PC-9 (cell line): ENCODE measurements at regions not wholly inside any gene's neighbourhood (a gene's known extent, or its start where the extent isn't known, plus 50 kb on each side); places are given as distances from the start of the nearest gene placed in this dataset.
"Not testable (repeated sequence)": the region's sequence is repeated elsewhere in the genome, so short reads cannot be mapped to it uniquely, and the experiment has no call there.

Experiments
- BruUV-seq: library from RNA; stranded (reverse); fragments of 400-500 nt; replicated peaks from 2 replicates; lab custom pipeline; 2021; lab: Mats Ljungman, UMichigan
- CTCF ChIA-PET: fragments of 300-600 bp; sonication (Branson Sonifier 250); formaldehyde crosslinking; loops from one replicate; lab custom pipeline; 2022; ENCODE audit warnings: antibody characterized with exemption; lab: Charles Lee
- POLR2A ChIA-PET: fragments of 300-600 bp; sonication (Branson Sonifier 250); formaldehyde crosslinking; loops from one replicate; lab custom pipeline; 2022; ENCODE audit warnings: antibody characterized with exemption; ENCODE audit not compliant: unreplicated experiment; lab: Charles Lee
- DNase-seq, 2 experiments: peaks; one replicate each; pipeline versions ENCODE4 v3.0.0 to v3.0.0-alpha.2; 2015 to 2022; ENCODE audit warnings: mixed read lengths in 1 of 2
- H2AFZ ChIP-seq: fragments of 200-600 bp; sonication (generic); 2 replicates; pipeline ENCODE4 v1.8.1; 2017; ENCODE audit warnings: antibody characterized with exemption
- H3F3A ChIP-seq: fragments of 200-600 bp; sonication (generic); 2 replicates; pipeline ENCODE4 v1.8.1; 2017; ENCODE audit warnings: antibody characterized with exemption, mild to moderate bottlenecking, low read depth; ENCODE audit not compliant: insufficient read depth
- H3K27ac ChIP-seq: fragments of 200-600 bp; sonication (generic); 2 replicates; pipeline ENCODE4 v1.6.1; 2016; ENCODE audit warnings: mixed run types
- H3K27me3 ChIP-seq: fragments of 200-600 bp; sonication (generic); 2 replicates; pipeline ENCODE4 v1.6.1; 2016; ENCODE audit warnings: low read depth, mixed run types; ENCODE audit not compliant: insufficient read depth
- H3K36me3 ChIP-seq: fragments of 200-600 bp; sonication (generic); 2 replicates; pipeline ENCODE4 v1.6.1; 2016; ENCODE audit warnings: low read depth, mixed run types
- H3K4me1 ChIP-seq: fragments of 200-600 bp; sonication (generic); replicated peaks from 2 replicates; pipeline ENCODE4 v1.6.1; 2016; ENCODE audit warnings: mixed run types; ENCODE audit not compliant: insufficient read depth
- H3K4me2 ChIP-seq: fragments of 200-600 bp; sonication (generic); 2 replicates; pipeline ENCODE4 v1.6.1; 2017; ENCODE audit warnings: mixed run types
- H3K4me3 ChIP-seq: fragments of 200-600 bp; sonication (generic); 2 replicates; pipeline ENCODE4 v1.6.1; 2016; ENCODE audit warnings: mixed run types
- H3K79me2 ChIP-seq: fragments of 200-600 bp; sonication (generic); 2 replicates; pipeline ENCODE4 v1.6.1; 2017; ENCODE audit warnings: low read depth, mixed run types
- H3K9me2 ChIP-seq: fragments of 200-600 bp; sonication (generic); 2 replicates; pipeline ENCODE4 v1.8.1; 2017; ENCODE audit warnings: mild to moderate bottlenecking; ENCODE audit not compliant: insufficient read depth
- H3K9me3 ChIP-seq: fragments of 200-600 bp; sonication (generic); 2 replicates; pipeline ENCODE4 v1.8.1; 2016; ENCODE audit warnings: low read depth; ENCODE audit not compliant: insufficient read depth
- H4K20me1 ChIP-seq: fragments of 200-600 bp; sonication (generic); 2 replicates; pipeline ENCODE4 v1.8.1; 2017; ENCODE audit not compliant: insufficient read depth
- CTCF ChIP-seq: fragments of 200-600 bp; sonication (generic); conservative IDR thresholded peaks from 2 replicates; pipeline ENCODE4 v1.6.1; 2017; ENCODE audit warnings: mixed run types, antibody characterized with exemption, mild to moderate bottlenecking, moderate library complexity
- EZH2 ChIP-seq: fragments of 200-600 bp; sonication (generic); IDR thresholded peaks from 2 replicates; pipeline ENCODE4 v1.8.0; 2017; ENCODE audit warnings: antibody characterized with exemption, low read depth
- intact Hi-C: fragments of 100-400 bp; cut with micrococcal nuclease; formaldehyde crosslinking; loops from one replicate; pipeline ENCODE4 v1.10.0; 2022; ENCODE audit not compliant: unreplicated experiment

GRCh38 chr4:167873496-167873895 lies 218.8 kb upstream of the ANXA10 start:
- Histone ChIP-seq H3K9me3 (no peaks in the 10 kb centered on the region), H3K36me3 (no peaks in the 10 kb centered on the region), H3F3A (no peaks in the 10 kb centered on the region), H3K4me2 (no peak overlapping the region), H4K20me1 (no peaks in the 10 kb centered on the region), H3K27me3 (no peaks in the 10 kb centered on the region), H3K4me1 (no peaks in the 10 kb centered on the region), H3K4me3 (no peak overlapping the region), H2AFZ (no peak overlapping the region), H3K27ac (no peak overlapping the region), H3K9me2 (no peaks in the 10 kb centered on the region), H3K79me2 (no peaks in the 10 kb centered on the region)
- no TSS peak for BruUV-seq
- TF ChIP-seq CTCF (no peak), EZH2 (no peak)
- no peak for DNase-seq
- ChIA-PET POLR2A (no interaction called here), CTCF (no interaction called here)
- intact Hi-C loops: no loop called here

- H3K27me3 ChIP-seq, intact Hi-C loops, DNase-seq, H3K9me3 ChIP-seq, H3K4me2 ChIP-seq, POLR2A ChIA-PET, H3K9me2 ChIP-seq, H2AFZ ChIP-seq, H3F3A ChIP-seq, H3K79me2 ChIP-seq, CTCF ChIA-PET, H3K27ac ChIP-seq, H4K20me1 ChIP-seq, H3K36me3 ChIP-seq, BruUV-seq, H3K4me3 ChIP-seq, H3K4me1 ChIP-seq: not testable (repeated sequence)
Measured at GRCh38 chr4:167876091-167876490, 216.2 kb upstream of the ANXA10 start.

GRCh38 chr4:167877826-167878225 lies 214.5 kb upstream of the ANXA10 start:
- H3K79me2 ChIP-seq, H3K27me3 ChIP-seq, POLR2A ChIA-PET, H3K4me1 ChIP-seq, H2AFZ ChIP-seq, H3K9me3 ChIP-seq, H3K4me3 ChIP-seq, H3K27ac ChIP-seq, BruUV-seq, H3F3A ChIP-seq, H4K20me1 ChIP-seq, intact Hi-C loops, DNase-seq, H3K9me2 ChIP-seq, H3K4me2 ChIP-seq, H3K36me3 ChIP-seq, CTCF ChIA-PET: not testable (repeated sequence)

GRCh38 chr4:167883266-167883665 lies 209.1 kb upstream of the ANXA10 start:
- POLR2A ChIA-PET: no interaction called here
- BruUV-seq: no TSS peak
- DNase-seq: no peak
- no peak for TF ChIP-seq CTCF
- no peak for TF ChIP-seq EZH2
- Histone ChIP-seq H4K20me1 (no peaks in the 10 kb centered on the region), H3K36me3 (no peaks in the 10 kb centered on the region), H3K27ac (no peak overlapping the region), H3K4me1 (no peaks in the 10 kb centered on the region), H3F3A (no peaks in the 10 kb centered on the region), H3K79me2 (no peaks in the 10 kb centered on the region), H3K27me3 (no peaks in the 10 kb centered on the region), H3K9me3 (no peaks in the 10 kb centered on the region), H3K4me2 (no peak overlapping the region), H3K9me2 (no peaks in the 10 kb centered on the region), H3K4me3 (no peak overlapping the region), H2AFZ (no peak overlapping the region)
- intact Hi-C loops: no loop called here
- CTCF ChIA-PET: no interaction called here
